Activated CD4-positive, alpha-beta T cell treated with anti-CD3 and anti-CD28 coated beads, Interleukin-2, amount 10 ng/mL, durations not matched to agents 24 days and 14 days (primary cell): ENCODE measurements at regions not wholly inside any gene's neighbourhood (a gene's known extent, or its start where the extent isn't known, plus 50 kb on each side); places are given as distances from the start of the nearest gene placed in this dataset.
A peak's percentile ranks its signal among the peaks of the same experiment; 100 is the strongest.
"Not testable (repeated sequence)": the region's sequence is repeated elsewhere in the genome, so short reads cannot be mapped to it uniquely, and the experiment has no call there.

Experiments used
- DNase-seq: peaks from one replicate; pipeline ENCODE4 v3.0.0; 2022
- H3K27ac Mint-ChIP-seq: one replicate; pipeline ENCODE4 v1.8.0; 2022; ENCODE audit warnings: mild to moderate bottlenecking, mixed read lengths
- H3K27me3 Mint-ChIP-seq: one replicate; pipeline ENCODE4 v1.8.0; 2022; ENCODE audit warnings: mixed read lengths
- H3K36me3 Mint-ChIP-seq: one replicate; pipeline ENCODE4 v1.8.0; 2022; ENCODE audit warnings: low read depth, mild to moderate bottlenecking, mixed read lengths
- H3K4me1 Mint-ChIP-seq: one replicate; pipeline ENCODE4 v1.8.0; 2021; ENCODE audit warnings: mixed read lengths
- H3K4me3 Mint-ChIP-seq: one replicate; pipeline ENCODE4 v1.8.0; 2022; ENCODE audit warnings: mild to moderate bottlenecking, moderate library complexity, mixed read lengths
- H3K9me3 Mint-ChIP-seq: one replicate; pipeline ENCODE4 v1.8.0; 2021; ENCODE audit warnings: mixed read lengths
- intact Hi-C: fragments of 100-400 bp; cut with micrococcal nuclease; formaldehyde crosslinking; loops from one replicate; pipeline ENCODE4 v1.15.1; 2023

DNA sequence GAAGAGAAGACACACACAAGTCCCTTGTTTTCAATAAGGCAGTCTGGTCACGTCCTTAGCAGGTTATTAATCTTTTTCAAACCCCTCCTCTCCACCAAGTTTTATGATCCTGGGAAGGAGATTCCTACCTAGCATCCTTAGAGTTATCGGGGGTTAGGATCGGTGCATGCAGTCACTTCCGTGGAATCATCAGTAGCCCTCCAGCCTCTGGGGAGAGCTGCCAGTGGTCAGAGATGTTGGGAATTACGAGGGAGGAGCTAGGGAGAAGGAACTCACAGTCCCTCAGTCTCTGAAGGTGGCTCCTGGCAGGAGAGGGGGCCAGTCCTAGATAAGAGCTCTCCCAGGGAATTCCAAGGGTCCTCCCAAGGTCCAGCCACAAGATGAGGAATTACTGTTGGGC is 57.7 kb upstream of the ATP5PO start:
- no peak overlapping the region for H3K4me3 Mint-ChIP-seq
- H3K9me3 Mint-ChIP-seq, result peaks cover 4% of the 10 kb centered on the region
- peaks cover 57% of the 10 kb centered on the region for H3K4me1 Mint-ChIP-seq
- no peaks in the 10 kb centered on the region for H3K27me3 Mint-ChIP-seq
- intact Hi-C loops, result no loop called here
- DNase-seq, result no peak
- H3K27ac Mint-ChIP-seq, result peak overlapping the region; percentile 23
- H3K36me3 Mint-ChIP-seq, result peaks cover 45% of the 10 kb centered on the region

DNA sequence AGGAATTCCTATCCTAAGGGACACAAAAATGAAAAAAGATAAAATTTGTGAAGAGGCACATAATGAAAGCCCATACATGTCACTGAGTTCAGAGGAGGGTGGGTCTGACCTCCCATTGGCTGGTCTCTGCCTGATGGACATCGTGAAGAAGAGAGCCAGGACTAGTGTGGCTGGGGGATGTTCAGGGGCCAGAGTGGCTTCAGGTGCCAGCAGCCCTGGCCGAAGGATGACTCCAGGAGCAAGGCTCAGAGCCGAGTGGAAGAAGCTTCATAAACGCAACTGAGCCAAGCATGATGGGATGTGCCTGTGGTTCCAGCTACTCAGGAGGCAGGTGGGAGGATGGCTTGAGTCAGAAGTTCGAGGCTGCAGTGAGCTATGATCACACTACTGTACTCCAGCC is 56.9 kb upstream of the ATP5PO start:
- DNase-seq, result no peak
- Mint-ChIP-seq H3K4me3 (no peak overlapping the region), H3K36me3 (peaks cover 44% of the 10 kb centered on the region), H3K4me1 (peaks cover 53% of the 10 kb centered on the region), H3K27me3 (no peaks in the 10 kb centered on the region), H3K9me3 (peaks cover 6% of the 10 kb centered on the region), H3K27ac (peak overlapping the region; percentile 55)
- intact Hi-C loops, result no loop called here

DNA sequence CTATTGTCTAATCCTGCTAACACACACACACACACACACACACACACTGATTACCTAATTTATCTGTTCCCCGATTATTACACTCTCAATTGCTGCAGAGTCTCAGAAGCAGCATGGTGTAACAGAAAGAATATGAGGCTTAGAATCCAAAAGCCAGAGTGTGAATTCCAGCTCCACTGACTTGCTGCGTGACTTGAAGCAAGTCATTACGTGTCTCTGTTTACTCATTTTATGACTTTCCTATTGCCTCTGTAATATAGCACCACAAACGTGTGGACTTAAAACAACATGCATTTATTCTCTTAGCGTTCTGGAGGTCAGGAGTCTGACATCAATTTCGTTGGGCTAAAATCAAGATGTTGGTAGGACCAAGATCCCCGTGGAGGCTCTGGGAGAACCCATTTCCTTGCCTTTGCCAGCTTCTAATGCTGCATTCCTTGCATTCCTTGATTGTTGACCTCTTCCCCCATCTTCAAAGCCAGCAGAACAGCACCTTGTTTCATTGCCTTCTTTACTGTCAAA is 55.9 kb upstream of the ATP5PO start:
- H3K36me3 Mint-ChIP-seq, result peaks cover 49% of the 10 kb centered on the region
- intact Hi-C loops, result no loop called here
- peaks cover 43% of the 10 kb centered on the region for H3K4me1 Mint-ChIP-seq
- H3K4me3 Mint-ChIP-seq, result no peak overlapping the region
- no peaks in the 10 kb centered on the region for H3K27me3 Mint-ChIP-seq
- peaks cover 9% of the 10 kb centered on the region for H3K9me3 Mint-ChIP-seq
- DNase-seq, result no peak
- peak overlapping the region; percentile 15 for H3K27ac Mint-ChIP-seq

DNA sequence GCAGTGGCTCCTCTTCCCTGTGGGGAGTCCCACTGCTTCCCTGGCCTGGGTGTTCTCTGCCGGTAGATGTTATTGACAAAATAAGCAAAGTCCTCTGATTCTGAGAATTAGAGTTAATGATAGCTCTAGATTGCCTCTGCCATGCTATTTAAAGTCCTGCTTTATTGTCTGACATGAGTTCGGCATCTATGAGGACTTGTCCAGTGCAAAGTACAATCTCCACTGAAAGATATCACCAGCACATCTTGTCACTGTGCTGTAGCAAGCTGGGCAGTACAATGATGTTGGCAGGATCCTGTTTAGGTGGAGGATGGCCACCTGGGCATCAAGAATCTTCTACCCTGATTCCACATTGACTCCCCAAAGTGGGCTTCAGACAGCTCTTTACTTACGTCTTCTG is 54.0 kb upstream of the ATP5PO start:
- Mint-ChIP-seq H3K4me1 (peaks cover 25% of the 10 kb centered on the region), H3K27me3 (no peaks in the 10 kb centered on the region), H3K36me3 (peaks cover 46% of the 10 kb centered on the region), H3K27ac (no peak overlapping the region), H3K9me3 (peaks cover 9% of the 10 kb centered on the region), H3K4me3 (no peak overlapping the region)
- no peak for DNase-seq
- intact Hi-C loops, result no loop called here

DNA sequence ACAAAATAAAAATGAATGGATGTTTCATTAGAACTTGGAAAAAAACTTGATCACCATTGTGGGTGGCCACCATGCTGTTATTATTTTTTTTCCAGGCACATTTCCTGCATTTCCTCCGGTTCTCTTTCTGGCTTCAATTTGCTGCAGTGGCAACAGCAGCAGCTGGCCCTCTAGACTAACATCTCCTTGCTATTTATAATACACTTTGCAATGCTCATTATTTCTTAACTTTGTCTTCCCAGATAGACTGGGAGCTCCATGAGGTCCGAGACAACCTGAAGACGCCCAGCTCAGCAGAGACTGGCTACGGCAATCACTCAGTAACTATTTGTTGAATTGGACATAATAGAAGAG is 53.4 kb upstream of the ATP5PO start:
- H3K9me3 Mint-ChIP-seq, result peaks cover 9% of the 10 kb centered on the region
- no peak overlapping the region for H3K27ac Mint-ChIP-seq
- H3K36me3 Mint-ChIP-seq, result peaks cover 42% of the 10 kb centered on the region
- no peak for DNase-seq
- no peak overlapping the region for H3K4me3 Mint-ChIP-seq
- peaks cover 22% of the 10 kb centered on the region for H3K4me1 Mint-ChIP-seq
- H3K27me3 Mint-ChIP-seq, result no peaks in the 10 kb centered on the region
- intact Hi-C loops, result no loop called here

DNA sequence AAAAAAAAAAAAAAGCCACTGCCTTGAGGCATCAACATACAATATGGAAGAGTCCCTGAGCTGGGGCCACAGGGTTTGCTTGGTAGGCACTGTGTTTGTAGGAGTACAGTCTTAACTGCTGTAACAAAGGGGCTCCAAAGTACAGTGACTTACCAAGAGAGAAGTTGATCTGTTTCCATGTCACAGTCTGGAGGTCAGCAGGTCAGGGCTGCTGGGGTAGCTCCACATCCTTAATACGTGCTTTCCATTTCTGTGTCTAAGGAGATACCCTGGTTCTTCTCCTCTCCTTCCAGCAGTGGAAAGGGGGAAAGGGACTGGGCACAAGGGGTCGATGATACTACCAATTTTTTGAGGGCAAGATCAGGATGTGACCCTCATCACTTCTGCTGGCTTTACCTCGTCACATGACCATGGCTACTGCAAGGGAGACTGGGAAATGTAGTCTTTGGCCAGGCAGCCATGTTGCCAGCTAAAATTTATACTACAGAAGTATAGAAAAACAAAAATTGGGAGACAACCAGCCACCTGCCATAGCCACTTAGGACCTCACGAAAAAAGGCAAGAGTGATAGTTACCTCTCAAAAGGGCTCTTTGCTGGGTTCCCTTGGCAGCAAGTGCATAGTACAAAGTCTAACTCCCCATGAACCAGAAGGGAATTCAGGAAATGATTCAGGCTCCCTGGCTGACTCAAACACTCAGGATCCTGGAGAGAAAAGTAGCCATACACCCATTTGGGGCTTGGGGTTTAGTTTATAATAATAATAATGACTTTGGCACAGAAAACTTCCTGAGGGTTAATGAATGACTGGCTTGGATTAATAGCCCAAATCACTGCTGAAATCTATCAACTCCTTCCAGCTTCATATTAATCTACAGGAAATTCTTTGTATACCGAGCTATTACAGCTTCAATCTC is 52.7 kb upstream of the ATP5PO start:
- Mint-ChIP-seq H3K4me1 (peaks cover 21% of the 10 kb centered on the region), H3K27ac (peak overlapping the region; percentile 32), H3K4me3 (no peak overlapping the region), H3K9me3 (peaks cover 9% of the 10 kb centered on the region), H3K27me3 (no peaks in the 10 kb centered on the region), H3K36me3 (peaks cover 46% of the 10 kb centered on the region)
- intact Hi-C loops, result no loop called here
- DNase-seq, result no peak

DNA sequence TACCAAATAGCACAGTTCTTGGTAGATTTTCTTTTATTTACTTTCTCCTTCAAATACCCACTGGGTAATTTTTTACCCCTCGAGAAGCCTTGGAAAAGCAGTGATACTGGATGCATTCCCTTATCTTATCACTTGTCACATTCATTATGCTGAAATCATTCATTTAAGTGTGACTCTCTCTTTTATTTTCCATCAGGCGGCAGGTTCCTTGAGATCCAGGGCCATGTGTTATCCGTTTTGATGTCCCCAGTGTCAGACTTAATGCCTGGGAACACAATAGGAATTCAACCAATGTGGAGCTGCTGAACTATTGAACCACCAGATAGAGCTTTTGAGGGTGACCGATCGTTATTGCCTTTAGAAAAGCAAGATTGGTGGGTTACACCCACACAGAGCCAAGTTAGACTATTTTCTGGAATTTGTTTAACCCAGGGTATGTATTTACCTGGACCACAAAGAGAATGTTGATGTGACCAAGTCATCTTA is 51.5 kb upstream of the ATP5PO start:
- H3K9me3 Mint-ChIP-seq, result peaks cover 11% of the 10 kb centered on the region
- intact Hi-C loops, result no loop called here
- no peaks in the 10 kb centered on the region for H3K27me3 Mint-ChIP-seq
- H3K36me3 Mint-ChIP-seq, result peaks cover 52% of the 10 kb centered on the region
- no peak overlapping the region for H3K4me3 Mint-ChIP-seq
- DNase-seq, result no peak
- H3K27ac Mint-ChIP-seq, result no peak overlapping the region
- peaks cover 18% of the 10 kb centered on the region for H3K4me1 Mint-ChIP-seq

- Mint-ChIP-seq H3K36me3 (peaks cover 53% of the 10 kb centered on the region), H3K27me3 (no peaks in the 10 kb centered on the region), H3K27ac (no peak overlapping the region), H3K9me3 (peaks cover 13% of the 10 kb centered on the region), H3K4me1 (peaks cover 14% of the 10 kb centered on the region), H3K4me3 (no peak overlapping the region)
- no peak for DNase-seq
- intact Hi-C loops, result no loop called here
These were observed 50.8 kb upstream of the ATP5PO start for GRCh38 chr21:33966324-33966949.

GRCh38 chr21:33965662-33966061 is 50.1 kb upstream of the ATP5PO start:
- H3K4me3 Mint-ChIP-seq, intact Hi-C loops: not testable (repeated sequence)

More at GRCh38 chr21:33965662-33966061, 50.1 kb upstream of the ATP5PO start:
- not testable (repeated sequence) for H3K27me3 Mint-ChIP-seq, H3K27ac Mint-ChIP-seq, DNase-seq
- Mint-ChIP-seq H3K4me1 (peaks cover 12% of the 10 kb centered on the region), H3K9me3 (peaks cover 12% of the 10 kb centered on the region), H3K36me3 (peaks cover 54% of the 10 kb centered on the region)
